GM23338 (cell line): ENCODE measurements at regions not wholly inside any gene's neighbourhood (a gene's known extent, or its start where the extent isn't known, plus 50 kb on each side); places are given as distances from the start of the nearest gene placed in this dataset.

Source experiments
- ATAC-seq: fragments of 200-7000 bp; cut with Tn5 transposase; 3 replicates; pipeline ENCODE4 v1.9.1; 2020
- DNase-seq: peaks from one replicate; pipeline ENCODE4 v3.0.0-alpha.2; 2015; ENCODE audit warnings: low spot score
- H2AFZ ChIP-seq: fragments of 200-600 bp; sonication (generic); 2 replicates; pipeline ENCODE4 v1.8.0; 2016; ENCODE audit warnings: antibody characterized with exemption, mild to moderate bottlenecking, moderate library complexity
- H3F3A ChIP-seq: fragments of 200-600 bp; sonication (generic); replicated peaks from 2 replicates; pipeline ENCODE4 v1.8.0; 2017; ENCODE audit warnings: antibody characterized with exemption, mixed run types, low read depth
- H3K27ac ChIP-seq: fragments of 200-600 bp; sonication (generic); 2 replicates; pipeline ENCODE4 v1.6.1; 2016; ENCODE audit warnings: low read depth
- H3K27me3 ChIP-seq: fragments of 200-600 bp; sonication (generic); 2 replicates; pipeline ENCODE4 v1.8.0; 2016; ENCODE audit warnings: mild to moderate bottlenecking, mixed run types, moderate library complexity; ENCODE audit not compliant: insufficient read depth
- H3K36me3 ChIP-seq: fragments of 200-600 bp; sonication (generic); 2 replicates; pipeline ENCODE4 v1.8.0; 2016; ENCODE audit warnings: mild to moderate bottlenecking; ENCODE audit not compliant: insufficient read depth
- H3K4me1 ChIP-seq: fragments of 200-600 bp; sonication (generic); 2 replicates; pipeline ENCODE4 v1.8.0; 2016; ENCODE audit warnings: mild to moderate bottlenecking, moderate library complexity; ENCODE audit not compliant: insufficient read depth
- H3K4me2 ChIP-seq: fragments of 200-600 bp; sonication (generic); 2 replicates; pipeline ENCODE4 v1.7.1; 2017; ENCODE audit warnings: mixed run types
- H3K4me3 ChIP-seq: fragments of 200-600 bp; sonication (generic); 2 replicates; pipeline ENCODE4 v1.6.1; 2016; ENCODE audit warnings: mixed run types
- H3K79me2 ChIP-seq: fragments of 200-600 bp; sonication (generic); replicated peaks from 2 replicates; pipeline ENCODE4 v1.8.0; 2017; ENCODE audit warnings: mild to moderate bottlenecking; ENCODE audit not compliant: insufficient read depth
- H3K9me2 ChIP-seq: fragments of 200-600 bp; sonication (generic); 2 replicates; pipeline ENCODE4 v1.8.0; 2017; ENCODE audit not compliant: insufficient read depth
- H4K20me1 ChIP-seq: fragments of 200-600 bp; sonication (generic); replicated peaks from 2 replicates; pipeline ENCODE4 v1.8.0; 2017; ENCODE audit warnings: mild to moderate bottlenecking; ENCODE audit not compliant: insufficient read depth
- H3K27ac Mint-ChIP-seq: 2 replicates; pipeline ENCODE4 v1.8.0; 2020; ENCODE audit warnings: inconsistent platforms, mild to moderate bottlenecking, moderate library complexity, mixed read lengths
- H3K27me3 Mint-ChIP-seq: 3 replicates; pipeline ENCODE4 v1.8.0; 2022; ENCODE audit warnings: low read depth, mild to moderate bottlenecking, moderate library complexity, mixed read lengths, inconsistent platforms; ENCODE audit not compliant: insufficient read depth, poor library complexity
- H3K36me3 Mint-ChIP-seq: 3 replicates; pipeline ENCODE4 v1.8.0; 2021; ENCODE audit warnings: low read depth, mild to moderate bottlenecking, inconsistent platforms, moderate library complexity, mixed read lengths
- H3K4me1 Mint-ChIP-seq: 3 replicates; pipeline ENCODE4 v1.8.0; 2020; ENCODE audit warnings: mild to moderate bottlenecking, inconsistent platforms, mixed read lengths
- H3K4me3 Mint-ChIP-seq: 3 replicates; pipeline ENCODE4 v1.8.0; 2021; ENCODE audit warnings: moderate library complexity, mild to moderate bottlenecking, inconsistent platforms, mixed read lengths
- H3K9me3 Mint-ChIP-seq: 3 replicates; pipeline ENCODE4 v1.8.0; 2020; ENCODE audit warnings: moderate library complexity, mild to moderate bottlenecking, inconsistent platforms, mixed read lengths
- CREB1 ChIP-seq: fragments of 250-450 bp; sonication (Bioruptor Pico); IDR thresholded peaks from 2 replicates; pipeline ENCODE4 v1.5.0; 2020; ENCODE audit warnings: low read depth, mild to moderate bottlenecking, moderate library complexity
- ETS1 ChIP-seq: IDR thresholded peaks from 2 replicates; pipeline ENCODE4 v1.6.1; 2016; ENCODE audit warnings: antibody characterized with exemption
- EZH2 ChIP-seq: fragments of 200-600 bp; sonication (generic); IDR thresholded peaks from one replicate; pipeline ENCODE4 v1.8.0; 2017; ENCODE audit warnings: antibody characterized with exemption, mild to moderate bottlenecking, low read depth; ENCODE audit not compliant: unreplicated experiment
- EZH2phosphoT487 ChIP-seq: fragments of 200-600 bp; sonication (generic); IDR thresholded peaks from one replicate; pipeline ENCODE4 v1.8.1; 2018; ENCODE audit warnings: antibody characterized with exemption; ENCODE audit not compliant: unreplicated experiment
- JUNB ChIP-seq: IDR thresholded peaks from one replicate; pipeline ENCODE4 v1.6.1; 2016; ENCODE audit warnings: antibody characterized with exemption; ENCODE audit not compliant: unreplicated experiment
- NANOG ChIP-seq: IDR thresholded peaks from 2 replicates; pipeline ENCODE4 v1.6.1; 2016; ENCODE audit warnings: antibody characterized with exemption, borderline replicate concordance
- POLR2AphosphoS5 ChIP-seq: IDR thresholded peaks from 2 replicates; pipeline ENCODE4 v1.6.1; 2016; ENCODE audit warnings: antibody characterized with exemption, low read depth
- REST ChIP-seq: IDR thresholded peaks from one replicate; pipeline ENCODE4 v1.6.1; 2018; ENCODE audit warnings: antibody characterized with exemption; ENCODE audit not compliant: unreplicated experiment
- STAT1 ChIP-seq: IDR thresholded peaks from one replicate; pipeline ENCODE4 v1.6.1; 2016; ENCODE audit warnings: antibody characterized with exemption; ENCODE audit not compliant: unreplicated experiment
- ZNF114 ChIP-seq: fragments of 250-450 bp; sonication (Bioruptor Pico); IDR thresholded peaks from 2 replicates; pipeline ENCODE4 v1.5.0; 2020; ENCODE audit warnings: mild to moderate bottlenecking, moderate library complexity
- ZNF331 ChIP-seq: fragments of 250-450 bp; sonication (Bioruptor Pico); IDR thresholded peaks from 2 replicates; pipeline ENCODE4 v1.5.0; 2020; ENCODE audit warnings: low read depth, mild to moderate bottlenecking, moderate library complexity
- TF ChIP-seq, protein P1 (sequence below), 2 experiments: fragments of 200-600 bp in 1 of 2; sonication (generic) in 1 of 2; conservative IDR thresholded peaks; 2 replicates each; pipeline versions ENCODE4 v1.5.1 to v1.6.1; 2016 to 2017; ENCODE audit warnings: antibody characterized with exemption in 2 of 2, low read depth in 2 of 2, mild to moderate bottlenecking in 2 of 2, moderate library complexity in 1 of 2
- TF ChIP-seq, protein P2 (sequence below): fragments of 250-450 bp; sonication (Bioruptor Pico); IDR thresholded peaks from 2 replicates; pipeline ENCODE4 v1.5.0; 2020; ENCODE audit warnings: mild to moderate bottlenecking, moderate library complexity

- TF ChIP-seq EZH2, result no peak
Observed at GRCh38 chr6:6406715-6407070, 86.2 kb upstream of the F13A1 start (continued).

DNA sequence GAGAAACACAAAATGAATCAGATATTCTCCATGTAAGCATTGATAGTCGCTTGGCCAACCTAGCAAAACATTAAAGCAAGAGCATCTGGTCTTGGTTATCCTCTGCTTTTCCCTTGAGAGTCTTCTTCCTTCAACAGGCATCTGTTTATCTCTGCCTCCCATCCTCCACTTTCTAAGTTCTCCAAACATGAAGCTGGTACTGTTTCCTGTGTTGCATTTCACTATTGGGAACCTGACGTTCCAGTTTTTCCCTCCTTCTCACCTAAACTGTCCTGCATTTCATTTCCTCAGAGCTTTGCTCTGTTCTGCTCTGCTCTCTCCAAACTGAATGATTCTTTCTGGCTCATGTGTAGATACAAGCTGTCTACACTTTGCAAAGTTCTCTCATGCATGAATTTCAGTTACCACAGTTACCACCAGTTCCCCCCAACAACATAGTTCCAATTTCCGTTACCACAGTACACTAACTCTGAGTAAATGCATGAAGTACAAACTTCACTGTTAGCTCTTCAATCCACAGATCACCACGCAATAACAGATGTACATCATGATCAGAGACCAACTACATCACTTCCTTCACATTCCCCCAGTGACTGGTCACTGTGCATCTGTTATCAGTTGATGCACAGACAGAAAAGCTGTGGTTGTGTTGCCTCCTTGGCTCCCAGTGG, 86.7 kb upstream of the F13A1 start:
- no peak for TF ChIP-seq ETS1
- TF ChIP-seq STAT1, result no peak
- no peak for TF ChIP-seq ZNF114 (CRISPR knock-in tag)
- no peak for TF ChIP-seq NANOG
- no peak for TF ChIP-seq REST
- no peak for TF ChIP-seq ZNF331 (CRISPR knock-in tag)
- no peak for TF ChIP-seq EZH2phosphoT487
- TF ChIP-seq, protein P1, sequence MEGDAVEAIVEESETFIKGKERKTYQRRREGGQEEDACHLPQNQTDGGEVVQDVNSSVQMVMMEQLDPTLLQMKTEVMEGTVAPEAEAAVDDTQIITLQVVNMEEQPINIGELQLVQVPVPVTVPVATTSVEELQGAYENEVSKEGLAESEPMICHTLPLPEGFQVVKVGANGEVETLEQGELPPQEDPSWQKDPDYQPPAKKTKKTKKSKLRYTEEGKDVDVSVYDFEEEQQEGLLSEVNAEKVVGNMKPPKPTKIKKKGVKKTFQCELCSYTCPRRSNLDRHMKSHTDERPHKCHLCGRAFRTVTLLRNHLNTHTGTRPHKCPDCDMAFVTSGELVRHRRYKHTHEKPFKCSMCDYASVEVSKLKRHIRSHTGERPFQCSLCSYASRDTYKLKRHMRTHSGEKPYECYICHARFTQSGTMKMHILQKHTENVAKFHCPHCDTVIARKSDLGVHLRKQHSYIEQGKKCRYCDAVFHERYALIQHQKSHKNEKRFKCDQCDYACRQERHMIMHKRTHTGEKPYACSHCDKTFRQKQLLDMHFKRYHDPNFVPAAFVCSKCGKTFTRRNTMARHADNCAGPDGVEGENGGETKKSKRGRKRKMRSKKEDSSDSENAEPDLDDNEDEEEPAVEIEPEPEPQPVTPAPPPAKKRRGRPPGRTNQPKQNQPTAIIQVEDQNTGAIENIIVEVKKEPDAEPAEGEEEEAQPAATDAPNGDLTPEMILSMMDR (conservative IDR thresholded peaks at IDR 0.05; ENCODE audit: low read depth in 2 of 2), result no peak
- no peak for TF ChIP-seq CREB1 (CRISPR knock-in tag)
- no peak for TF ChIP-seq POLR2AphosphoS5
- no peak for TF ChIP-seq JUNB
- TF ChIP-seq, protein P2, sequence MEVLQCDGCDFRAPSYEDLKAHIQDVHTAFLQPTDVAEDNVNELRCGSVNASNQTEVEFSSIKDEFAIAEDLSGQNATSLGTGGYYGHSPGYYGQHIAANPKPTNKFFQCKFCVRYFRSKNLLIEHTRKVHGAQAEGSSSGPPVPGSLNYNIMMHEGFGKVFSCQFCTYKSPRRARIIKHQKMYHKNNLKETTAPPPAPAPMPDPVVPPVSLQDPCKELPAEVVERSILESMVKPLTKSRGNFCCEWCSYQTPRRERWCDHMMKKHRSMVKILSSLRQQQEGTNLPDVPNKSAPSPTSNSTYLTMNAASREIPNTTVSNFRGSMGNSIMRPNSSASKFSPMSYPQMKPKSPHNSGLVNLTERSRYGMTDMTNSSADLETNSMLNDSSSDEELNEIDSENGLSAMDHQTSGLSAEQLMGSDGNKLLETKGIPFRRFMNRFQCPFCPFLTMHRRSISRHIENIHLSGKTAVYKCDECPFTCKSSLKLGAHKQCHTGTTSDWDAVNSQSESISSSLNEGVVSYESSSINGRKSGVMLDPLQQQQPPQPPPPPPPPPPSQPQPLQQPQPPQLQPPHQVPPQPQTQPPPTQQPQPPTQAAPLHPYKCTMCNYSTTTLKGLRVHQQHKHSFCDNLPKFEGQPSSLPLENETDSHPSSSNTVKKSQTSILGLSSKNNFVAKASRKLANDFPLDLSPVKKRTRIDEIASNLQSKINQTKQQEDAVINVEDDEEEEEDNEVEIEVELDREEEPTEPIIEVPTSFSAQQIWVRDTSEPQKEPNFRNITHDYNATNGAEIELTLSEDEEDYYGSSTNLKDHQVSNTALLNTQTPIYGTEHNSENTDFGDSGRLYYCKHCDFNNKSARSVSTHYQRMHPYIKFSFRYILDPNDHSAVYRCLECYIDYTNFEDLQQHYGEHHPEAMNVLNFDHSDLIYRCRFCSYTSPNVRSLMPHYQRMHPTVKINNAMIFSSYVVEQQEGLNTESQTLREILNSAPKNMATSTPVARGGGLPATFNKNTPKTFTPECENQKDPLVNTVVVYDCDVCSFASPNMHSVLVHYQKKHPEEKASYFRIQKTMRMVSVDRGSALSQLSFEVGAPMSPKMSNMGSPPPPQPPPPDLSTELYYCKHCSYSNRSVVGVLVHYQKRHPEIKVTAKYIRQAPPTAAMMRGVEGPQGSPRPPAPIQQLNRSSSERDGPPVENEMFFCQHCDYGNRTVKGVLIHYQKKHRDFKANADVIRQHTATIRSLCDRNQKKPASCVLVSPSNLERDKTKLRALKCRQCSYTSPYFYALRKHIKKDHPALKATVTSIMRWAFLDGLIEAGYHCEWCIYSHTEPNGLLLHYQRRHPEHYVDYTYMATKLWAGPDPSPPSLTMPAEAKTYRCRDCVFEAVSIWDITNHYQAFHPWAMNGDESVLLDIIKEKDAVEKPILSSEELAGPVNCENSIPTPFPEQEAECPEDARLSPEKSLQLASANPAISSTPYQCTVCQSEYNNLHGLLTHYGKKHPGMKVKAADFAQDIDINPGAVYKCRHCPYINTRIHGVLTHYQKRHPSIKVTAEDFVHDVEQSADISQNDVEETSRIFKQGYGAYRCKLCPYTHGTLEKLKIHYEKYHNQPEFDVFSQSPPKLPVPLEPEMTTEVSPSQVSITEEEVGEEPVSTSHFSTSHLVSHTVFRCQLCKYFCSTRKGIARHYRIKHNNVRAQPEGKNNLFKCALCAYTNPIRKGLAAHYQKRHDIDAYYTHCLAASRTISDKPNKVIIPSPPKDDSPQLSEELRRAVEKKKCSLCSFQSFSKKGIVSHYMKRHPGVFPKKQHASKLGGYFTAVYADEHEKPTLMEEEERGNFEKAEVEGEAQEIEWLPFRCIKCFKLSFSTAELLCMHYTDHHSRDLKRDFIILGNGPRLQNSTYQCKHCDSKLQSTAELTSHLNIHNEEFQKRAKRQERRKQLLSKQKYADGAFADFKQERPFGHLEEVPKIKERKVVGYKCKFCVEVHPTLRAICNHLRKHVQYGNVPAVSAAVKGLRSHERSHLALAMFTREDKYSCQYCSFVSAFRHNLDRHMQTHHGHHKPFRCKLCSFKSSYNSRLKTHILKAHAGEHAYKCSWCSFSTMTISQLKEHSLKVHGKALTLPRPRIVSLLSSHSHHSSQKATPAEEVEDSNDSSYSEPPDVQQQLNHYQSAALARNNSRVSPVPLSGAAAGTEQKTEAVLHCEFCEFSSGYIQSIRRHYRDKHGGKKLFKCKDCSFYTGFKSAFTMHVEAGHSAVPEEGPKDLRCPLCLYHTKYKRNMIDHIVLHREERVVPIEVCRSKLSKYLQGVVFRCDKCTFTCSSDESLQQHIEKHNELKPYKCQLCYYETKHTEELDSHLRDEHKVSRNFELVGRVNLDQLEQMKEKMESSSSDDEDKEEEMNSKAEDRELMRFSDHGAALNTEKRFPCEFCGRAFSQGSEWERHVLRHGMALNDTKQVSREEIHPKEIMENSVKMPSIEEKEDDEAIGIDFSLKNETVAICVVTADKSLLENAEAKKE (CRISPR knock-in tag), result no peak
- TF ChIP-seq EZH2, result no peak
- Histone ChIP-seq H3K27me3 (no peaks in the 10 kb centered on the region), H2AFZ (no peak overlapping the region), H3K4me3 (no peak overlapping the region), H3K9me2 (no peaks in the 10 kb centered on the region), H3K27ac (no peak overlapping the region), H3F3A (no peaks in the 10 kb centered on the region), H3K4me1 (no peaks in the 10 kb centered on the region), H3K36me3 (no peaks in the 10 kb centered on the region), H3K4me2 (no peak overlapping the region), H4K20me1 (no peaks in the 10 kb centered on the region), H3K79me2 (no peaks in the 10 kb centered on the region)
- no peak for DNase-seq
- Mint-ChIP-seq H3K27me3 (peaks cover 4% of the 10 kb centered on the region), H3K4me1 (peaks cover 6% of the 10 kb centered on the region; the same call in 2 of the 3 replicates), H3K4me3 (no peak overlapping the region), H3K9me3 (no peaks in the 10 kb centered on the region), H3K36me3 (no peaks in the 10 kb centered on the region), H3K27ac (no peak overlapping the region)
- ATAC-seq, result no peak
